ENCODE measurements at regions not wholly inside any gene's neighbourhood (a gene's known extent, or its start where the extent isn't known, plus 50 kb on each side); places are given as distances from the start of the nearest gene placed in this dataset.

DNA sequence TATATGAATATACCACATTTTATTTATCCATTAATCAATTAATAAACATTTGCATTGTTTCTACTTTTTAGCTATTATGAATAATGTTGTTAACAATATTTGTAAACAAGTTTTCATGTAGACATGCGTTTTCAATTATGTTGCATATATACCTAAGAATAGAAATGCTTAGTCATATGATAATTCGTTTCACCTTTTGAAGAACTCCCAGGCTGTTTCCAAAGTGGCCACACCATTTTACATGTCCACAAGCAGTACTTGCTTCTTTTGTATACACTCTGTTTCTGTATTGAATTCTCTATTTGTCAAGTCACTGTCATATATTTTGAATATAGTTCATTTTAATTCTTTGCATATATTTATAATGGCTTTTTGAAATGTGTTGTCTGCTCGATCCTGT, 206.9 kb upstream of the ZBTB20 start:
- DNase-seq = no peak
- no peak overlapping the region for H3K4me3 Mint-ChIP-seq
- no peak overlapping the region for H3K27ac Mint-ChIP-seq
- no peak for ATAC-seq (replicated peaks)
- peaks cover 0 to 7% of the 10 kb centered on the region in 2 donors for H3K27me3 Mint-ChIP-seq
- H3K9me3 Mint-ChIP-seq = no peaks in the 10 kb centered on the region
- H3K4me1 Mint-ChIP-seq (ENCODE audit: low read depth in 2 of 2) = no peaks in the 10 kb centered on the region
- H3K36me3 Mint-ChIP-seq (ENCODE audit: insufficient read depth) = no peaks in the 10 kb centered on the region

DNA sequence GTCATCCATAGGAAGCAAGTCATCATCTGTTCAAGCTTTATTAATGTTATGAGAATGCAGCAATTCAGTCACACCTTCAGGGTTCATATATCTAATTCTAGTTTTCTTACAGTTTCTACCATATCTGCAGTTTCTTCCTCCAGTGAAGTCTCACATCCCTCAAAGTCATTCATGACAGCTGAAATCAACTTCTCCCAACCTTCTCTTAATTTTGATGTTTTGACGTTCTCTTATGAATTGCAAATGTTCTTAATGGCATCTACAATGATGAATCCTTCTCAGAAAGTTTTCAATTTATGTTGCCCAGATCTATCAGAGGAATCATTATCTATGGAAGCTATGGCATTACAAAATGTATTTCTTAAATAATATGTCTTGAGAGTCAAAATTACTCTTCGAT, 210.4 kb upstream of the ZBTB20 start:
- H3K9me3 Mint-ChIP-seq = peaks cover 3 to 5% of the 10 kb centered on the region in 2 donors
- ATAC-seq (replicated peaks) (no peak), DNase-seq (no peak)
- peaks cover 2 to 6% of the 10 kb centered on the region in 2 donors for H3K4me1 Mint-ChIP-seq (ENCODE audit: low read depth in 2 of 2)
- no peak overlapping the region for H3K4me3 Mint-ChIP-seq
- H3K36me3 Mint-ChIP-seq (ENCODE audit: insufficient read depth) = no peaks in the 10 kb centered on the region
- peaks cover 0 to 7% of the 10 kb centered on the region in 2 donors for H3K27me3 Mint-ChIP-seq
- H3K27ac Mint-ChIP-seq = no peak overlapping the region

DNA sequence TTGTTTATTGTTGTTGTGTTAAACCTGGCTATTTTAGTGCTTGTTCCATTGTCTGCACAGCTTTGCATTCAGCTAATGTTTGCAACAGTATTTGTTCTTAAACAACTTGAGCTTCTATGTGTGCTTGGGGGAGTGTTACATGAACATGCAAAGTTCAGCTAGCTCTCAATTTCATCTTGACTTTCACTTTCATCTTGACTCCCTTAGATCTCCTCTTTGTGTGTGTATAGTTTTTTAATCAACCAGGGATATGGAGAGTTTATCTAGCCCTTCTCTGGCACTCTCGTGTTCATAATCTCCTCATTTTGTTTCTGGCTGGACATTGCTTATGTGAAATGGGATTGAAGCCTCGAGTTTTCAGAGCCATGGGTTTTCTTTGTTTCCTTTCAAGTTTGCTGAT, 212.4 kb upstream of the ZBTB20 start:
- peaks cover 2 to 6% of the 10 kb centered on the region in 2 donors for H3K4me1 Mint-ChIP-seq (ENCODE audit: low read depth in 2 of 2)
- DNase-seq (no peak), ATAC-seq (replicated peaks) (no peak)
- peaks cover 0 to 7% of the 10 kb centered on the region in 2 donors for H3K27me3 Mint-ChIP-seq
- peaks cover 5% of the 10 kb centered on the region in 2 donors for H3K9me3 Mint-ChIP-seq
- H3K4me3 Mint-ChIP-seq = peak overlapping the region in 1 of 2 donors; percentile 36
- H3K27ac Mint-ChIP-seq = peak overlapping the region in 1 of 2 donors; percentile 19
- no peaks in the 10 kb centered on the region for H3K36me3 Mint-ChIP-seq (ENCODE audit: insufficient read depth)

DNA sequence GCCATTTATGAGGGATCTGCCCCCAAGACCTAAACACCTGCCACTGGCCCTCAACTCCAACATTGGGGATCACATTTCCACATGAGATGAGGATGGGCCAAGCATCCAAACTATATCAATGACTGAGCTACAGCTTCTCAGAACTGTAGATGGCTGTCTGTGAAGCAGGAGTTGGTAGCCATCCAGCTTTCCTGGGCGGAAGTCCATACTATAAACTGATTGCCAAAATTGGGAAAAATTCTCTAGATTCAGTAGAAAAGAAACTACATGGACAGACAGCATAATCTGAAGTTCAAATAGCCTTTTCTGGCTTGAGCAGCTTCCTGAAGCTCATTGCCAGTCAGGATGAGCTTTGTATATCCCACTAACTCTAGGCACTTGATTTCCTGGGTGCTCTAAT, 214.7 kb upstream of the ZBTB20 start:
- no peak for ATAC-seq (replicated peaks)
- peaks cover 2 to 6% of the 10 kb centered on the region in 2 donors for H3K4me1 Mint-ChIP-seq (ENCODE audit: low read depth in 2 of 2)
- H3K9me3 Mint-ChIP-seq = peaks cover 5 to 10% of the 10 kb centered on the region in 2 donors

DNA sequence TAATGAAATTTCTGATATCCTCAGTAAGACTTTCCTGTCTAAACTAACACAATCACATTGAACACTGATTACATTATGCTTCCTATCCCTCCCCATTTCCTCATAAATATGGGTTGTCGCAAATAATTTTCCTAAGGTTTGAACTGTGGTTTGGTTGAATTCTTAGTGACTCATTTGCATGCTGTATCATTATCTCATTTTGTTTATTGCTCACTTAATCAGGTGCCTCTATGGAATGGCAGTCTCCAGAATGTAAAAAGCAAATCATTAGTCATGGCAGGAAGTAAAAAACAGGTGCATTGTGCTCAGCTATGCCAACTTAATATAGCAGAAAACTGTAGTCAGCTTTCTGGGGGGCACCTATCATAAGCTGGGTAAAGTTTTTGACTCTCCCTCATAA, 216.0 kb upstream of the ZBTB20 start:
- no peak for DNase-seq
- H3K27me3 Mint-ChIP-seq = no peaks in the 10 kb centered on the region
- H3K4me1 Mint-ChIP-seq (ENCODE audit: low read depth in 2 of 2) = peaks cover 2 to 6% of the 10 kb centered on the region in 2 donors
- no peak overlapping the region for H3K27ac Mint-ChIP-seq
- no peak for ATAC-seq (replicated peaks)
- no peaks in the 10 kb centered on the region for H3K36me3 Mint-ChIP-seq (ENCODE audit: insufficient read depth)
- H3K9me3 Mint-ChIP-seq = peaks cover 5 to 10% of the 10 kb centered on the region in 2 donors
- no peak overlapping the region for H3K4me3 Mint-ChIP-seq

More for the DNA sequence above, 214.7 kb upstream of the ZBTB20 start:
- no peak overlapping the region for H3K4me3 Mint-ChIP-seq
- no peaks in the 10 kb centered on the region for H3K36me3 Mint-ChIP-seq (ENCODE audit: insufficient read depth)
- H3K27me3 Mint-ChIP-seq = no peaks in the 10 kb centered on the region
- no peak overlapping the region for H3K27ac Mint-ChIP-seq
- DNase-seq = no peak

DNA sequence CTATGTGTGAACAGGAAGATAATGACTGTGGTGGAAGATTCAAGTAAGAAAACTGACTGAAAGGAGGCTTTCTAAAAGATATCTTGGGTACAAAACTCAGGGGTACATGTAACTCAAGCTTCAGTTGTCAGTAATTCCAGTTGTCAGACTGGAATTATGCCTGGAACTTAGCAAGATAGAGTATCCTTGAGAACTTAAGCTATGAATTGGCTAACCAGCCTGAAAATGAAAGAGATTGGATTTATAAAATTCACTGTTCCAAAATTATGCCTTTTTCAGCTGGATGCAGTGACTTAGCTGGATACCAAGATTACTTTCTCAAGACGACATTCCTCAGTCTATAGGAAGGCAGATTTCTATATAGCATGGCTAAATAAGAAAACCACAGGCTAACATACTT, 221.9 kb upstream of the ZBTB20 start:
- H3K9me3 Mint-ChIP-seq = peaks cover 0 to 8% of the 10 kb centered on the region in 2 donors

DNA sequence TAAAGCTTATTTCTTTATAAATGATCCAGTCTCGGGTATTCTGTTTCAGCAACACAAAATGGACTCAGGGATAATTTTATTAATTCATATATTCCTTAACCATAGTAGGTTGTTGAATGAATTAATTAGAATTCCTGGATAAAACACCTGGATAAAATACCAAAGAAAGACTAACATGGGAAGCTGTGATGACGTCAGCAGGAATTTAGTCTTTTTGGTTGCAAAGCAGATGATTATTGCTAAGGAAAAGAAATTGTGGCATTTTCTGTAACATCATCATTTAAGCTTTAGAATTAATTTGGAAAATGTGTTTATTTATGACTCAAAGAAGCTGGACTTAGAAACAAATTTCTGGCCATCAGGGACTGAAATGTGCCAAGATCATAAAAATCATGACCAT, 228.3 kb upstream of the ZBTB20 start:
- Mint-ChIP-seq H3K27me3 (no peaks in the 10 kb centered on the region), H3K4me1 (ENCODE audit: low read depth in 2 of 2) (no peaks in the 10 kb centered on the region), H3K9me3 (no peaks in the 10 kb centered on the region), H3K27ac (no peak overlapping the region), H3K4me3 (no peak overlapping the region), H3K36me3 (ENCODE audit: insufficient read depth) (no peaks in the 10 kb centered on the region)
- DNase-seq = no peak
- no peak for ATAC-seq (replicated peaks)

More for the DNA sequence above, 221.9 kb upstream of the ZBTB20 start:
- no peak for DNase-seq
- Mint-ChIP-seq H3K36me3 (ENCODE audit: insufficient read depth) (no peaks in the 10 kb centered on the region), H3K4me1 (ENCODE audit: low read depth in 2 of 2) (no peaks in the 10 kb centered on the region), H3K27ac (no peak overlapping the region), H3K4me3 (no peak overlapping the region), H3K27me3 (no peaks in the 10 kb centered on the region)
- ATAC-seq (replicated peaks) = no peak

DNA sequence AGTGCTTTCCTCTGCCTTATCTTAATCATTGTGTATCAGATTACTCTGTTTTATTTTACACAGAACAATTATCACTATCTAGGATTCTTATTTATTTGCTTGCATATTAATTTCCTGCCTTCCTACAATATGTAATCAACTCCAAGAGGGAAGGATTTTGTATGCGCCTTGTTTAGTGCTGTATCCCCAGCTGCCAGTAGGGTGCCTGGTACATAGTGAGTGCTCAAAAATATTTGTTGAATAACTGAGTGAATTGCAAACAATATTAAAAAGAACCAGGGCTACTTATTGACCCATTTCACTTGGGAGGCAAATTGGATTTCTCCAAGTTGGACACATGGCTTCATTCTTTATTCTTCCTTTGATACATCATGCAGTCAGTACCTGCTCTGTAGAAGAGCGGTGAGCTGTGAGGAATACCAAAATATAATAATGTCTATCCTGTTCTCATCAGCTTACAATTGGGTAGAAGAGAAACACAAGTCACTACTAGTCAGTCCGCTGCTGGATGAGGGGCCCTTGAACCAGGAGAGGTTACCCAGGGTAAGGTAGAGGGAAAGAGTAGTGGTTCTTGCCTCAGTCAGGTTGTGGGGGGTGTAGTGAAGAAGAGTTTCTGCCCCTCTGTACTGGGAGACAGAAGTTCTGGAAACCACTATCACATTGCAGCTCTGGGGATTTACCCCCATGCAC, 233.9 kb upstream of the ZBTB20 start:
- ATAC-seq (replicated peaks) (no peak), DNase-seq (no peak)
- H3K4me1 Mint-ChIP-seq (ENCODE audit: low read depth in 2 of 2) = no peaks in the 10 kb centered on the region
- no peak overlapping the region for H3K4me3 Mint-ChIP-seq
- peaks cover 0 to 5% of the 10 kb centered on the region in 2 donors for H3K27me3 Mint-ChIP-seq
- no peaks in the 10 kb centered on the region for H3K36me3 Mint-ChIP-seq (ENCODE audit: insufficient read depth)
- H3K27ac Mint-ChIP-seq = no peak overlapping the region
- no peaks in the 10 kb centered on the region for H3K9me3 Mint-ChIP-seq

DNA sequence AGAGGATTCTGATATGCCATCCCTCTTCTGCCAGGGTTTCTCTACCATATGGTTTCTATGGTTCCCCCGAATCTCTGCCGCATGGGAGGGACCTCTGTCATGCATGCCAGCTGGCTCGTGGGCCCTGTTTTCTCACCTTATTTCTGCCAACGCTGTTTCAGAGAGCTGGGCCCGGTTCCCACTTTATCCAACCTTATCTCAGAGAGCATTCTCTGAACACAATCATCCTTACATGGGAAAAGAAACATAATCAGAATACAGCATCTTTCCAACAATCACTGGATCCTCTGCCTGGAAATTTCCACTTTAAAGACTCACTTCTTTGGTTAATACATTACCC, 234.5 kb upstream of the ZBTB20 start:
- no peak for DNase-seq
- H3K36me3 Mint-ChIP-seq (ENCODE audit: insufficient read depth) = no peaks in the 10 kb centered on the region
- no peak for ATAC-seq (replicated peaks)
- H3K4me3 Mint-ChIP-seq = no peak overlapping the region
- peaks cover 0 to 9% of the 10 kb centered on the region in 2 donors for H3K27me3 Mint-ChIP-seq
- H3K9me3 Mint-ChIP-seq = no peaks in the 10 kb centered on the region
- H3K4me1 Mint-ChIP-seq (ENCODE audit: low read depth in 2 of 2) = no peaks in the 10 kb centered on the region
- no peak overlapping the region for H3K27ac Mint-ChIP-seq

DNA sequence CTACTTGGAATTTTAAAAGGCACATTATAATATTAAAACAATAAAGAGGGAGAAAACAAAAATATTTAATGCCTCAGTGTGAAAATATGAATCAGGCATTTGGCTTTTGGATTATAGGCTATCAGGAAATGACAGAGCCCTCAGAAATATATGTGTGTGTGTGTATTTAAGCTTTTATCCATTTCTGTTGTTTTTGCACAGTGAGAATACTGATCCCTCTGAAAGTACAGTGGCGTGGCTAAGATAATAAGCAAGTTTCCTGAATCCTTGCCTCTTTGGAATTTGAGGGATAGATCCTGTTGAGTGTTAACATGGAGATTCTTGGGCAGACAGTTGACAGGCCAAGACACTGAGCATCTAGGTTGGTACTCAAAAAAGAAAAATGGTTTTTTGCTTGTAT, 234.8 kb upstream of the ZBTB20 start:
- H3K4me3 Mint-ChIP-seq = no peak overlapping the region
- no peak for DNase-seq
- H3K9me3 Mint-ChIP-seq = no peaks in the 10 kb centered on the region
- H3K36me3 Mint-ChIP-seq (ENCODE audit: insufficient read depth) = no peaks in the 10 kb centered on the region
- H3K27me3 Mint-ChIP-seq = peaks cover 0 to 9% of the 10 kb centered on the region in 2 donors
- H3K4me1 Mint-ChIP-seq (ENCODE audit: low read depth in 2 of 2) = no peaks in the 10 kb centered on the region
- ATAC-seq (replicated peaks) = no peak
- no peak overlapping the region for H3K27ac Mint-ChIP-seq

DNA sequence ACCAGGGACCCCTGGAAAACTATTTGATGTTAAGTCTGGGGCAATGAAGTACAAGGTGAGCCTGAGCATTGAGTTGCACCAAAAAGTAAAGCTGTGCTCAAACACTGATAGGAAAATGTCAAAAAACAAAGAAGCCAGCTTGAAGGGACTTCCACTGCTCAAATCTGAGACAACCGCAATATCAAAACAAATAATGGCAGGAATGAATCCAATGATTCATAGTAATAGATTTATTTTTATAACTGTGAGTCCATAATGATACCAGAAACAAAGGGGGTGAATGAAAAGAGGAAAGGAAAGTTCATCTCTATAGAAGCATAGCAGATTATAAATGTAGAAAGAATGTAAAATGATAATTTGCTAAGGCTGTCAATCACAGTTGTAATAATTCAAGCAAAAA, 237.3 kb upstream of the ZBTB20 start:
- H3K27me3 Mint-ChIP-seq = peaks cover 4 to 18% of the 10 kb centered on the region in 2 donors
- H3K9me3 Mint-ChIP-seq = no peaks in the 10 kb centered on the region
- no peak for DNase-seq
- H3K36me3 Mint-ChIP-seq (ENCODE audit: insufficient read depth) = no peaks in the 10 kb centered on the region
- no peaks in the 10 kb centered on the region for H3K4me1 Mint-ChIP-seq (ENCODE audit: low read depth in 2 of 2)
- H3K4me3 Mint-ChIP-seq = no peak overlapping the region
- no peak for ATAC-seq (replicated peaks)
- no peak overlapping the region for H3K27ac Mint-ChIP-seq

DNA sequence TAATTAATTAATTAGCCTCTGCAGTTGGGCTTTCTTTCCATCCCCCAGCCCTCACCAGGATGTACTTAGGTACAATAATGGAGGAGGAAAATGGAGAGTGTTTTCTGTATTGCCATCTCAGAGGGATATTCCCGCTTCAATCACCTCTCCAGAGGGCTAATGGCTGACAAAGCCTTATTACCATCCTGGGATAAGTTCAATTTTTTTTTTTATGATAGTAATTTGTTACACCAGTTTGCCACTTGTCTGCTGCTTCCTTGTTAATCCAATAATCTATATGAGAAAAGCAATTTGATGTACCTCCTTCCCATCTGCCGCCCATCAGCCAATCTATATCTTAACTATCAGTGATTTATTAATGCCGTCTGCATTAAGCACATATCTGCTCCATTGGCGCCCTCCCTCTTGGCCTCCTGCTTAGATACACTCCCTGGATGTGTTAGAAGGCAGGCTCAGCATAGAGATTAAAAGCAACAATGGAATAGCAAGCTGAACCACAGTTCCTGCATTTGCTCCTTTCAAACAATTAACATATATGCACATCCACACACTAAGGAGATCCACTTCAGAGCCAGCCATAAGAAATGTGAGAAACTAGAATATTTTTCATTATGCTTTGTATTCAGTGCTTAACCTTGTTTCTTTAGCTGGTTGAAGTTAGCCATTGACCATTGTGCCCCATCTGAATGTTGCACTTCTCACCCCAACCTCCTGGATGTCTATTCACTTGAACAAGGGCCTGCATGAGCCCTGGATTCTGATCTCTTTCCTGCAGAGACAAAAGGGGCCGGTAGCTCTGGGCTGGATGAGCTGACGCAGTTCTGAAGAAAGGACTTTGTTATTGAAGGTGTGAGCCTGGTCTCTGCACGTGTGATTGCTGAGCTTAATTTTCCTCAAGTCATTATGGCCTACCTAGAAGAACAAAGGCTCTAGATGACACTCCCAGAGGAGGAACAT, 237.3 kb upstream of the GAP43 start:
- Mint-ChIP-seq H3K4me3 (no peak overlapping the region), H3K27ac (no peak overlapping the region), H3K4me1 (ENCODE audit: low read depth in 2 of 2) (no peaks in the 10 kb centered on the region), H3K27me3 (peaks cover 8 to 18% of the 10 kb centered on the region in 2 donors), H3K9me3 (no peaks in the 10 kb centered on the region), H3K36me3 (ENCODE audit: insufficient read depth) (no peaks in the 10 kb centered on the region)
- no peak for ATAC-seq (replicated peaks)
- no peak for DNase-seq

DNA sequence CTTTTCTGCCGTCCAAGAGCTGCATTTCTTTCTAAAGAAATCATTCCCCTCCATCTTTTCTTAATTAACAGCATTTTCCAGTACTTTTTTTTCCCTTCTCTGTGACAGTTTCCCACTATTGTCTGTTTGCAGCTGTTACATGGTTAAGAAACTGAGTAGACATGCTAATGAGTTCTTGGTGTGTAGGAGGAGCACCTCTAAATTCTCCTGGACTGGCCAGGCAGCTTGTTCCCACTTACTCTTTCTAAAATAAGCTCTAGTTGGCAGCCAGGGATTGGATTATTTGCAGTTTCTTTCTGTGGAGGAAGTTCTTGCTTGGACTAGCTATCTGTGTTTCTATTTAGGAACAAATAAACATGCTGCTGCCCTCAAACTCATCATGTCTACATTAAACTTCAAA, 235.1 kb upstream of the GAP43 start:
- H3K27me3 Mint-ChIP-seq = peaks cover 10 to 18% of the 10 kb centered on the region in 2 donors
- no peaks in the 10 kb centered on the region for H3K4me1 Mint-ChIP-seq (ENCODE audit: low read depth in 2 of 2)
- no peak for DNase-seq
- no peaks in the 10 kb centered on the region for H3K9me3 Mint-ChIP-seq
- ATAC-seq (replicated peaks) = no peak
- H3K36me3 Mint-ChIP-seq (ENCODE audit: insufficient read depth) = no peaks in the 10 kb centered on the region
- no peak overlapping the region for H3K4me3 Mint-ChIP-seq
- no peak overlapping the region for H3K27ac Mint-ChIP-seq

DNA sequence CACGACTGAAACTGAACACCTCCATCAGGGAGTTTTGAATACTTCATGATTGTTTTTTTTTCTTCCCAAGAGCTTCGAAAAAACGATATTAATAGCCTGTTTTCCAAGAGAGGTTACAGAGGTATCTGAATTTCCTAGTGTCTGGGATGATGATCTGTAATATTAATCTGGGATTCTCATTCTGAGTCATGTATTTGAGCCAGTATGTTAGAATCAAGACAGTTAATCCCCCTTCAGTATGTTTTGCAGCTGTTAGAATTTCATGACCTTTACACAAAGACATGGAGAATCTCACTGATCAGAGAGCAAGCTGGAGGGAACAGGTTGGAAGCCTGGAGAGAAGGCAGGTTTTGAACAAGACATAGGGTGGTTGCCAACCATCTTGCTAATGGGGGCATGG, 234.5 kb upstream of the GAP43 start:
- ATAC-seq (replicated peaks) (no peak), DNase-seq (no peak)
- Mint-ChIP-seq H3K9me3 (no peaks in the 10 kb centered on the region), H3K27ac (no peak overlapping the region), H3K4me3 (no peak overlapping the region), H3K27me3 (peaks cover 10 to 22% of the 10 kb centered on the region in 2 donors), H3K4me1 (ENCODE audit: low read depth in 2 of 2) (no peaks in the 10 kb centered on the region), H3K36me3 (ENCODE audit: insufficient read depth) (no peaks in the 10 kb centered on the region)
